GM12874 (cell line): ENCODE measurements at regions not wholly inside any gene's neighbourhood (a gene's known extent, or its start where the extent isn't known, plus 50 kb on each side); places are given as distances from the start of the nearest gene placed in this dataset.

Source experiments
- TF ChIP-seq, protein P1 (sequence below): IDR thresholded peaks from 2 replicates; pipeline ENCODE4 v1.5.1; 2011; ENCODE audit warnings: low read depth, mild to moderate bottlenecking, control low read depth, low read length, moderate library complexity; ENCODE audit not compliant: insufficient read depth

DNA sequence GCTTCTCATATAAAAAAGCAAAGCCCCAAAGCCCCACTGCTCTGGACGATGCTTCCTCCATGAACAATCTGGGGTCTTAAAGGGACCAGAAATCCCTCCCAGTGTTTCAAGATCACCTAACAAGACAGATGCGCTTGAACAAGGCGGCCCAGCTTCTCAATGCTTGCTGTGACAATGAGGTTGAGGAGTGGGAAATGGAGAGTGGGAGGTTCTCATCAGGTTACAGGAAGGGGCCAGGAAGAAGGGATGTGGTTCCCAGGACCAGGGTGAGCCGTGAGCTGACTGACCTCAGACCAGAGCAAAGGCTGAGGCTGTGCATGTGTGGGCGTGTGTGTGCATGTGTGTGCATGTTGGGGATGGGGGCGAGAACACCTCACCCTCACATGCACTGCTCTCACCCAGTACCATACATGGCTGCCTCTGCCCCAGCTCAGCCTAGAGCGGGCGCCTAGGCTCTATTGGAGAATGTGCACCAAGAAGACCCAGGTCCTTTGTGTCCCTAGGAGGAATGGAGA, 220.8 kb upstream of the GPR26 start:
- TF ChIP-seq, protein P1, sequence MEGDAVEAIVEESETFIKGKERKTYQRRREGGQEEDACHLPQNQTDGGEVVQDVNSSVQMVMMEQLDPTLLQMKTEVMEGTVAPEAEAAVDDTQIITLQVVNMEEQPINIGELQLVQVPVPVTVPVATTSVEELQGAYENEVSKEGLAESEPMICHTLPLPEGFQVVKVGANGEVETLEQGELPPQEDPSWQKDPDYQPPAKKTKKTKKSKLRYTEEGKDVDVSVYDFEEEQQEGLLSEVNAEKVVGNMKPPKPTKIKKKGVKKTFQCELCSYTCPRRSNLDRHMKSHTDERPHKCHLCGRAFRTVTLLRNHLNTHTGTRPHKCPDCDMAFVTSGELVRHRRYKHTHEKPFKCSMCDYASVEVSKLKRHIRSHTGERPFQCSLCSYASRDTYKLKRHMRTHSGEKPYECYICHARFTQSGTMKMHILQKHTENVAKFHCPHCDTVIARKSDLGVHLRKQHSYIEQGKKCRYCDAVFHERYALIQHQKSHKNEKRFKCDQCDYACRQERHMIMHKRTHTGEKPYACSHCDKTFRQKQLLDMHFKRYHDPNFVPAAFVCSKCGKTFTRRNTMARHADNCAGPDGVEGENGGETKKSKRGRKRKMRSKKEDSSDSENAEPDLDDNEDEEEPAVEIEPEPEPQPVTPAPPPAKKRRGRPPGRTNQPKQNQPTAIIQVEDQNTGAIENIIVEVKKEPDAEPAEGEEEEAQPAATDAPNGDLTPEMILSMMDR, result no peak

DNA sequence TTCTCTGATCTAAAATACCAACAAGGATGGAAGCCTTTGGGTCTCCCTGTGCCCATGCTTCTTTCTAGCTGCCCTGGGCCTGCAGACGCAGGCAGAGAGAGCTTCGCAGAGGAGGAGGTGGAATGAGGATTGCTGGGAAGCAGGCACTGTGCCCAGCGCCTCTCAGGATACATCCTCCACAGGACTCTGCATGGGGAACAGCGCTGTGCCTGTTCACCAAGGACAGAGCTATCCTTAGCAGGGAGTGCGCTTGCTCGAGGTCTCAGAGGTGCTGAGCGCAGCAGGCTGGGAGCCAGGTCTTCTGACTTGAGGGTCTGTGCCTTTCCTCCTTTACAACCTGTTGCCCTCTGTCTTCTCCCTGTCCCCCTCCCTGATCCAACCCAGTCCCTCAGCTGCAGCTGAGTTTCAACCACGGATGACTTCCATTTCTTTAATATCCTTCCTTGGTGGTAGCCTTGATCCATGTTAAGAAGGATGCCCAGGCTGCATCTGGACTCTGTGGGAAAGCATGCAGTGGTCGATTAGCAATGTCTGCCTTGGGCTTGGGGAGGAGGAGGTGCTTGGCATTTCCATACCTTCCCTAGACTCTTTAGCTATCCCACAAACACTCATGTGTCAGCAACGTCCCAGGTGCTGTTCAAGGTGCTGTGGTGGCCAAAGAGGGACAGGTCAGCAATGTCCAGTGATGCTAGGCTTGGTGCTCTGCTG, 219.6 kb upstream of the GPR26 start:
- TF ChIP-seq, protein P1, result no peak

DNA sequence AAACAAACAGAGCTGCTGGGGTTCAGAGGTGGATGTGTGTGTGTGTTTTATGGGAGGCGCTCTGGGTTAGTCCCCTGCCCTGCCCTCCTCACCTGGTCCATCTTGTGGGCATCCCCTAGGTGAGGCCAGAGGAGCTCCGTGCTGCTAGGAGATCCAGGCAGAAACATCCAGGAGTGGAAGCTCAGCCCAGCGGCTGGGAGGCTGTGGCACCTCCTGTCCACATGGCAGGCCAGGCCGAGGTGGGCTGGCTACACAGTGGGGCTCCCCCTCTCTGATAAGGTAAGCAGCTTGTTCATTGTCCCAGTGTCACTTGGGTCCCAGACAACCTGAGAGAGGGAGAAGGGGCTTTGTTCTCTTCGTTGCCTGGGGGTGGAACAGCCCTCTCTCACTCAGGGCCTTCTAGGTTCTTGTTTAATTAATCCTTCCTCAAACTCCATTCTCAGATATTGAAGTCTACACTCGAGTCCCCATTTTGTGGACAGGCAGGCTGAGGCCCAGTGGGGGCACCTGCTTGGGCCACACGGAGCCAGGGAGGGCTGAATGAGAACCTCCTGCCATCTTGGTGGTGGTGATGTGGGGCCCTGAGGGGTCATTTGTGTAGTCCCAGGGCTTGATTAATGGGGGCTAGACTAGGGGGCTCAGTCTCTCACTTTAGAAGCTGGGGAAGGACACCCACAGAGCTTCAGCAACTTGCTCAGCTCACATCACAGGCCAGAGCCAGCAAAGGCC, 216.8 kb upstream of the GPR26 start:
- TF ChIP-seq, protein P1, result no peak

DNA sequence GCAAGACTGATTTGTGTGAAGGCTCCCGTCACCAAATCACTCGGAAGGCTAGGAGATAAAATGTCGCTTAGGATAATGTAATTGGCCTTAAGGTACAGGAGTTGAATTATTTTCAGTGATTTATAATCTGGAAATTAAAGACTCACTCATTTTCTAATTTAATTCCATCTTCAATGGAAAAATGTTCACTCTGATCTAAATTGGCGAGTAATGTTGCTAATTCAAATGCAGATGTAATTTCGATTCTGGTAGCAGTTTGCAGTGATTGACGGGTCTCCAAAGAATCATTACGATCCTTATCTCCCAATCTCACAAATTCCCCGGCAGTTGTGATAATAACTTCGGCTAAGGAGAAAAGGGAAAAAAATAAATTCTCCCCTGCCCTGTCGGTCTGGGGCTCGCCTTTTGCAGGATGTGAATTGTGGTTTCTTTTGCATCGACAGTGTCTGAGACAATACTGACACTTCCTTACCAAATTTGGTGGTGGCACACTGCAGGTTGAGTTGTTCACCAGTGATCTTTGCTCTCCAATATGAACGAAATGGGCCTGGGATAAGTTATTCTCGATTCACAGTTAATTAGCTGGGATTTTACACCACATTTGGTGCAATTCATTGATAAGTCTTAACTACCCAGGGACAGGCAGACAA, 215.1 kb upstream of the GPR26 start:
- TF ChIP-seq, protein P1, result no peak

DNA sequence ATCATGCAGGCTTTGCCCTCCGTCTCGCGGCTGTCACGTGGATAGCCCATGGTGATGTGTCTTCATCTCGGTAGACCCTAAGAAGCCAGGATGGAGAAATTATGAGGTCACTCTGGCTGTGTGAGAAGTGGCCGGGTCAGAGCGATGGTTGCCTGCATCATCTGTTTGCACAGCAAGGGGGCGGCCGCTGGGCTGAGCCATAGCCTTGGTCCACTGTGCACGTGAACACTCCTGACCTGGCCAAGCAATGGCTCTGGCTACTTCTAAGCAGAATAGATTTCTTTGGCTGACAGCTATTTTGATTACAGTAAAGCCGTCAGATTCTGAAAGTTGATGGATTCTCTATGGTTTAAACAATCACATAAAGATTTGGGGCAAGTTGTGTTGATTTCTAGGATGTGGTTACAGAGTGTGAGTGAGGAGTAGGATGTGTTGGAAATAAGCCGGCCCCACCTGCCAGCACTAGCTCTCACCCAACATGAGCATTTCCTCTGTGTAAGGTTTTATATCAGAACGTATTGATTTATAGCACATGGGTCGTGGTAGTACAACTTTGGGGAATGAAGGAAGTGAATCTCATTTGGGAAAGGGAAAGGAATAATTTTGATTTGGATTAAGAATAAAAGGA, 214.4 kb upstream of the GPR26 start:
- TF ChIP-seq, protein P1, result no peak

DNA sequence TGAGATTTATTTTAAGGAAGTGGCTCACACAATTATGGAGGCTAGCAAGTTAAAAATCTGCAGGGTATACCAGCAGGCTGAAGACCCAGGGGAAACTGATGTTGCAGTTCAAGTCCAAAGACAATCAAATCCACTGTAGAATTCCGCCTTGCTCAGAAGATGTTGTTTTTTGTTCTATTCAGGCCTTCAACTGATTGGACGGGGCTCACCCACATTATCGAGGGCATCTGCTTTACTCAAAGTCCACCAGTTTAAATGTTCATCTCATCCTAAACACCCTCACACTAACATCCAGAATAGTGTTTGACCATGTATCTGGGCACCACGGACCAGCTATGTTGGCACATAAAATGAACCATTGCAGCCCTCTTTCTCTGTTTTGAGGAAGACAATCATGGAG, 211.2 kb upstream of the GPR26 start:
- TF ChIP-seq, protein P1, result no peak

DNA sequence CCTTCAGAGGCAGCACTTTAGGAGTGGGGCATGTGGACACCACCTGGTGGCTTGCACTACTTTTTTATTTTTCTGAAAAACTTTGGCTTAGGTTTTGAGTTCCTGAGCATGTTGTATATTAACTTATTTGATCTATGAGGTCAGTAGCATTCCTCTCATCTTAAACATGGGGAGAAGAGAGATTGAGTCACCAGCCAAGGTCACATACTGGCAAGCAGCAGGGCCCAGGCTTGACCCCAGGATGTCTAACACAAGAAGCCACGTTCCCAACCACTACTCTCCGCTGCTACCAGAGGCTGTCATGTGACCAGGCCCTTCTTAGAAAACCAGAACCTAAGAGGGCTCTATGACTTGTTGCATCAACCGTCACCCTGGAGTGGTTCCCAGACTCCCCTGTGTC, 210.3 kb upstream of the GPR26 start:
- TF ChIP-seq, protein P1, result no peak
